ENCODE measurements at regions not wholly inside any gene's neighbourhood (a gene's known extent, or its start where the extent isn't known, plus 50 kb on each side); places are given as distances from the start of the nearest gene placed in this dataset.
"Not testable (repeated sequence)": the region's sequence is repeated elsewhere in the genome, so short reads cannot be mapped to it uniquely, and the experiment has no call there.

DNA sequence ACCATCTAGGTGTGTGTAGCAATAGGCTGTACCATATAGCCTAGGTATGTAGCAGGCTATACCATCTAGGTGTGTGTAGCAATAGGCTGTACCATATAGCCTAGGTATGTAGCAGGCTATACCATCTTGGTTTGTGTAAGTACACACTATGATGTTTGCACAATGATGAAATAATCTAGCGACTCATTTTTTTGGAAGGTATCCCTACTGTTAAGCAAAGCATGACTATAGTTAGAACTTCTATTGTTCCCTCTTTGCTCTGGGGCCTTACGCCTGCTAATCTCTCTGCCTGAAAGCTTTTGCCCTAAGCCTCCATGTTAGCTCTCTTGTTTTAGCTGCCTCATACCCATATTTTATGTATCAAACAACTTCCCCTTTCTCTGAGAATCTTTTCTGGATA, 563.3 kb downstream of the PIK3C3 start:
- not testable (repeated sequence) for H2BK5ac ChIP-seq (ENCODE audit: low read depth, low read length, poor library complexity, severe bottlenecking); H2AK5ac ChIP-seq (ENCODE audit: low read length, severe bottlenecking); H2BK15ac ChIP-seq (ENCODE audit: low read depth, poor library complexity, severe bottlenecking); H3K4me1 ChIP-seq (ENCODE audit: control insufficient read depth, insufficient read depth, low read depth, low read length); H3K27ac ChIP-seq (ENCODE audit: low read length, poor library complexity, severe bottlenecking); H3K79me1 ChIP-seq (replicated peaks; ENCODE audit: low read length, poor library complexity, severe bottlenecking); H3K14ac ChIP-seq (ENCODE audit: low read length in 2 of 2); H3K9ac ChIP-seq (ENCODE audit: low read length); H2BK120ac ChIP-seq (ENCODE audit: low read depth, low read length); H4K8ac ChIP-seq (ENCODE audit: low read length); H3K27me3 ChIP-seq (ENCODE audit: control insufficient read depth in 1 of 2, insufficient read depth in 1 of 2, low read length in 2 of 2); H3K23ac ChIP-seq (ENCODE audit: low read length in 2 of 2); H3K36me3 ChIP-seq (ENCODE audit: control insufficient read depth in 1 of 2, insufficient read depth in 2 of 2, low read depth in 1 of 2, low read length in 2 of 2); H2BK12ac ChIP-seq (ENCODE audit: low read length in 2 of 2); H3K18ac ChIP-seq (ENCODE audit: low read depth in 1 of 2, low read length in 2 of 2); H2AFZ ChIP-seq (ENCODE audit: low read depth, low read length); H3K4ac ChIP-seq (ENCODE audit: low read depth in 1 of 2, low read length in 2 of 2); H4K91ac ChIP-seq (ENCODE audit: low read length); H3K4me3 ChIP-seq (ENCODE audit: insufficient read depth in 1 of 2, low read depth in 1 of 2, low read length in 2 of 2); DNase-seq; H3K4me2 ChIP-seq (ENCODE audit: low read length, poor library complexity, severe bottlenecking); H3K9me3 ChIP-seq (ENCODE audit: control insufficient read depth, low read length)
- WGBS, result over 99% methylated on average over 2 of the region's 2 CpGs

DNA sequence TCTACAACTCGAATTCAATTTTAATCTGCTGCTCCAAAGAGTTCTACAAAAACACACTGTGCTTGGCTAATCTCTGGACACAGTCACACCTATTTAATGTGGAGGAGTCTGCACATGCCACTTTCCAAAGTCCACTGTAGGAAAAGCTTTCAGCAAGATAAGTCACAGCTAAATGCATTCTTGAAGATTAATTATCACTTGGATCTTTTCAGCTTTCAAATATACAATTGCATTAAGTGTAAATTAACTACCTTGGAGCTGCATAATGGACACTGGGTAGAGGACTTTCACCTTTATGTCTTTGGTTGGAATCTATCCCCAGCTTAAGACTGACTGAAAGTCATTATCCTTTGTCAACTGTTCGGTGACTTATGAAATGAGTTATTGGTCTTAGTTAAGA, 565.1 kb downstream of the PIK3C3 start:
- H3K79me1 ChIP-seq (replicated peaks; ENCODE audit: low read length, poor library complexity, severe bottlenecking), result no peaks in the 10 kb centered on the region
- no peak overlapping the region for H2AK5ac ChIP-seq (ENCODE audit: low read length, severe bottlenecking)
- no peak overlapping the region for H2BK15ac ChIP-seq (ENCODE audit: low read depth, poor library complexity, severe bottlenecking)
- H3K23ac ChIP-seq (ENCODE audit: low read length in 2 of 2), result no peak overlapping the region
- no peak for DNase-seq
- H3K14ac ChIP-seq (ENCODE audit: low read length in 2 of 2), result no peak overlapping the region
- no peak overlapping the region for H2BK12ac ChIP-seq (ENCODE audit: low read length in 2 of 2)
- H3K27me3 ChIP-seq (ENCODE audit: control insufficient read depth in 1 of 2, insufficient read depth in 1 of 2, low read length in 2 of 2), result peaks cover 0 to 6% of the 10 kb centered on the region in 2 experiments
- H3K36me3 ChIP-seq (ENCODE audit: control insufficient read depth in 1 of 2, insufficient read depth in 2 of 2, low read depth in 1 of 2, low read length in 2 of 2), result no peaks in the 10 kb centered on the region
- no peak overlapping the region for H3K4ac ChIP-seq (ENCODE audit: low read depth in 1 of 2, low read length in 2 of 2)
- H2BK120ac ChIP-seq (ENCODE audit: low read depth, low read length), result no peak overlapping the region
- no peaks in the 10 kb centered on the region for H3K4me1 ChIP-seq (ENCODE audit: control insufficient read depth, insufficient read depth, low read depth, low read length)
- no peak overlapping the region for H4K91ac ChIP-seq (ENCODE audit: low read length)
- no peak overlapping the region for H3K27ac ChIP-seq (ENCODE audit: low read length, poor library complexity, severe bottlenecking)
- H4K8ac ChIP-seq (ENCODE audit: low read length), result no peak overlapping the region
- no peak overlapping the region for H3K4me2 ChIP-seq (ENCODE audit: low read length, poor library complexity, severe bottlenecking)
- WGBS, result 74% methylated on average over 2 of the region's 2 CpGs
- no peak overlapping the region for H3K18ac ChIP-seq (ENCODE audit: low read depth in 1 of 2, low read length in 2 of 2)
- H3K4me3 ChIP-seq (ENCODE audit: insufficient read depth in 1 of 2, low read depth in 1 of 2, low read length in 2 of 2), result no peak overlapping the region
- H2AFZ ChIP-seq (ENCODE audit: low read depth, low read length), result no peak overlapping the region
- H3K9ac ChIP-seq (ENCODE audit: low read length), result no peak overlapping the region
- no peak overlapping the region for H2BK5ac ChIP-seq (ENCODE audit: low read depth, low read length, poor library complexity, severe bottlenecking)
- H3K9me3 ChIP-seq (ENCODE audit: control insufficient read depth, low read length), result no peaks in the 10 kb centered on the region

DNA sequence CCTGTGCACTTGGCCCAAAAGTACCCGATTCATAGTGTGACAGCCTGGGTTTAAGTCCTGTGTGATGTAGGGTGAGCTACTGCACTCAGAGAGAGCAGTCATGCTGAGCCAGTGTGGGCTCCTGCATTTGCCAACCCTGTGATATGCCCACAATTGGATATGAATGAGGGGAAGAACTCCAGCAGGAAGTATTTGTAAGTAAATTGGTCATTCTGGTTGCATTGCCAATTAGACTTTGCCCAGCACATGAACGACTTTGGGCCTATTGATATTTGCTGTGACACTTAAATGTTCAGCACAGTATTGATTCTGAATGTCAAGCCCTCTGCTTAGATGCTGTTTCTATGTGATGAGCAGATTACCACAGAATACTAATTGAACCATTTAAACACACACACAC, 570.9 kb downstream of the PIK3C3 start:
- Histone ChIP-seq H3K4ac (ENCODE audit: low read depth in 1 of 2, low read length in 2 of 2) (no peak overlapping the region), H3K27me3 (ENCODE audit: control insufficient read depth in 1 of 2, insufficient read depth in 1 of 2, low read length in 2 of 2) (peaks cover 0 to 6% of the 10 kb centered on the region in 2 experiments), H3K36me3 (ENCODE audit: control insufficient read depth in 1 of 2, insufficient read depth in 2 of 2, low read depth in 1 of 2, low read length in 2 of 2) (no peaks in the 10 kb centered on the region), H3K23ac (ENCODE audit: low read length in 2 of 2) (no peak overlapping the region), H2BK12ac (ENCODE audit: low read length in 2 of 2) (no peak overlapping the region), H3K4me2 (ENCODE audit: low read length, poor library complexity, severe bottlenecking) (no peak overlapping the region), H3K27ac (ENCODE audit: low read length, poor library complexity, severe bottlenecking) (no peak overlapping the region), H3K4me3 (ENCODE audit: insufficient read depth in 1 of 2, low read depth in 1 of 2, low read length in 2 of 2) (no peak overlapping the region), H2BK15ac (ENCODE audit: low read depth, poor library complexity, severe bottlenecking) (no peak overlapping the region), H3K18ac (ENCODE audit: low read depth in 1 of 2, low read length in 2 of 2) (no peak overlapping the region), H3K79me1 (replicated peaks; ENCODE audit: low read length, poor library complexity, severe bottlenecking) (no peaks in the 10 kb centered on the region), H3K9ac (ENCODE audit: low read length) (no peak overlapping the region), H2BK120ac (ENCODE audit: low read depth, low read length) (no peak overlapping the region), H2AK5ac (ENCODE audit: low read length, severe bottlenecking) (no peak overlapping the region), H3K9me3 (ENCODE audit: control insufficient read depth, low read length) (no peaks in the 10 kb centered on the region), H4K91ac (ENCODE audit: low read length) (no peak overlapping the region), H3K4me1 (ENCODE audit: control insufficient read depth, insufficient read depth, low read depth, low read length) (peaks cover 1% of the 10 kb centered on the region), H2AFZ (ENCODE audit: low read depth, low read length) (no peak overlapping the region), H3K14ac (ENCODE audit: low read length in 2 of 2) (no peak overlapping the region), H2BK5ac (ENCODE audit: low read depth, low read length, poor library complexity, severe bottlenecking) (no peak overlapping the region), H4K8ac (ENCODE audit: low read length) (no peak overlapping the region)
- over 99% methylated on average over 2 of the region's 2 CpGs for WGBS
- DNase-seq, result no peak

DNA sequence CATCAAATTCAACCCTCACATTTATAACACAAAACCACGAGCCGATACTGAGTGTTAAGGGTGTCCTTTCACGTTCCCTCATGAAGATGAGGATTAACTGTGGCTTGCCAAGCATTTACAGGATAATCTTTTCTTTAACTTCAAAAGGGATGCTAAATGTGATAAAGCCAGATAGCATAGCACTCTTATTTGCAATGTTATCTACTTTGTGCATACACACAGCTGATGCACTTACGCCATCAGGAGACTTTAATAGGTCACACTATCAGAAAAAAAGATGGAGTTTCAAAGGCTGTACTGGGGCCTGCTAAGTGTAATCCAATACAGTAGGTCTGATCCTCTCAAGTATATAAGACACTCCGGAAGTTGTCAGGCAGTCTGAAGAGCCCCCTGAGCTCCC, 572.7 kb downstream of the PIK3C3 start:
- Histone ChIP-seq H3K4ac (ENCODE audit: low read depth in 1 of 2, low read length in 2 of 2) (no peak overlapping the region), H4K8ac (ENCODE audit: low read length) (no peak overlapping the region), H3K23ac (ENCODE audit: low read length in 2 of 2) (no peak overlapping the region), H4K91ac (ENCODE audit: low read length) (no peak overlapping the region), H3K4me1 (ENCODE audit: control insufficient read depth, insufficient read depth, low read depth, low read length) (peaks cover 1% of the 10 kb centered on the region), H3K79me1 (replicated peaks; ENCODE audit: low read length, poor library complexity, severe bottlenecking) (no peaks in the 10 kb centered on the region), H2AK5ac (ENCODE audit: low read length, severe bottlenecking) (no peak overlapping the region), H3K18ac (ENCODE audit: low read depth in 1 of 2, low read length in 2 of 2) (no peak overlapping the region), H2BK12ac (ENCODE audit: low read length in 2 of 2) (no peak overlapping the region), H2BK5ac (ENCODE audit: low read depth, low read length, poor library complexity, severe bottlenecking) (no peak overlapping the region), H3K27me3 (ENCODE audit: control insufficient read depth in 1 of 2, insufficient read depth in 1 of 2, low read length in 2 of 2) (peaks cover 0 to 6% of the 10 kb centered on the region in 2 experiments), H3K27ac (ENCODE audit: low read length, poor library complexity, severe bottlenecking) (no peak overlapping the region), H3K14ac (ENCODE audit: low read length in 2 of 2) (no peak overlapping the region), H2BK15ac (ENCODE audit: low read depth, poor library complexity, severe bottlenecking) (no peak overlapping the region), H2AFZ (ENCODE audit: low read depth, low read length) (no peak overlapping the region), H3K4me2 (ENCODE audit: low read length, poor library complexity, severe bottlenecking) (no peak overlapping the region), H3K4me3 (ENCODE audit: insufficient read depth in 1 of 2, low read depth in 1 of 2, low read length in 2 of 2) (no peak overlapping the region), H3K36me3 (ENCODE audit: control insufficient read depth in 1 of 2, insufficient read depth in 2 of 2, low read depth in 1 of 2, low read length in 2 of 2) (no peaks in the 10 kb centered on the region), H3K9me3 (ENCODE audit: control insufficient read depth, low read length) (no peaks in the 10 kb centered on the region), H2BK120ac (ENCODE audit: low read depth, low read length) (no peak overlapping the region), H3K9ac (ENCODE audit: low read length) (no peak overlapping the region)
- DNase-seq, result no peak
- 93% methylated on average over 2 of the region's 5 CpGs for WGBS

Data from mesenchymal stem cell (in vitro differentiated cells and primary cell).